PFSK-1 (cell line): ENCODE measurements at regions not wholly inside any gene's neighbourhood (a gene's known extent, or its start where the extent isn't known, plus 50 kb on each side); places are given as distances from the start of the nearest gene placed in this dataset.

Source experiments
- FOXP2 ChIP-seq: optimal IDR thresholded peaks from 2 replicates; pipeline ENCODE3; 2011; ENCODE audit warnings: borderline replicate concordance, control low read depth, inconsistent platforms; ENCODE audit not compliant: insufficient read depth; ENCODE audit errors: extremely low read length, extremely low read depth
- POLR2AphosphoS5 ChIP-seq: IDR thresholded peaks from 2 replicates; pipeline ENCODE4 v1.6.1; 2012; ENCODE audit warnings: low read depth, mild to moderate bottlenecking, control low read depth, low read length, moderate library complexity
- SIN3A ChIP-seq: IDR thresholded peaks from 2 replicates; pipeline ENCODE4 v1.6.1; 2012; ENCODE audit warnings: mild to moderate bottlenecking, low read length, moderate library complexity, borderline replicate concordance; ENCODE audit not compliant: insufficient read depth
- TAF1 ChIP-seq: IDR thresholded peaks from 2 replicates; pipeline ENCODE4 v1.6.1; 2012; ENCODE audit warnings: low read length, control low read depth, borderline replicate concordance; ENCODE audit not compliant: insufficient read depth
- TF ChIP-seq, protein P1 (sequence below), 2 experiments: IDR thresholded peaks; 2 replicates each; pipeline versions ENCODE4 v1.6.1 to v1.8.0; 2011 to 2012; ENCODE audit warnings: low read depth in 2 of 2, low read length in 2 of 2, control low read depth in 1 of 2, inconsistent platforms in 1 of 2, mild to moderate bottlenecking in 1 of 2, moderate library complexity in 1 of 2; ENCODE audit not compliant: insufficient read depth in 1 of 2

DNA sequence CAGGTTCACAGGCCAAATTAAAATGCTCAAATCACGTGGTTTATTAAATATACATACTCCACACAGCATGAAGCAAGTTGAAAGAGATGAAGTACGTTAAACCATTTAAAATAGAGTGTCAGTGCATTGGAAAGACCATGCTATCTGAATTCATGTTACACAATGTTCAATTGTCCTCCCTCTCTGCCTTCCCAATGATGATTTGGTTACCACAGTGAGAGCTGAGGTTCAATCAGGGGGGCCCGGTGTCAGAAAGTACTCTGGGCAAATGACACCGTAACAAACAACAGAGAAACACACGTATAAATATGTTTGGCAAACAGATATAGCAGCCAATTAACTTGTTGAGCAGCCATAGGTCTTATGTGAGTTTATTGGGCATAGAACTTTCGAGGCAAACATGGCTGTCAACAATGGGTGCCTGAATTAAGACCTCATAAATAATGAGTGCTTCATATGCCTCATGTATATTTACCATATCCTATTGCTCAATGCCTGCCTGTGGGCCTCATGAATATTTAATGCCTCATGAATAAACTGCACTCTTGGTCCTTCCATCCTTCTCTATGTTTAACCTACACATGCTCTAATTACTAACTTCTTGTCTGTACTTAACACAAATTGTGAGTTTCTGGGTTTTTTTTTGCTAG is 641.5 kb downstream of the PLOD2 start:
- TF ChIP-seq SIN3A (no peak), POLR2AphosphoS5 (no peak), FOXP2 (no peak), TAF1 (no peak)
- TF ChIP-seq, protein P1, sequence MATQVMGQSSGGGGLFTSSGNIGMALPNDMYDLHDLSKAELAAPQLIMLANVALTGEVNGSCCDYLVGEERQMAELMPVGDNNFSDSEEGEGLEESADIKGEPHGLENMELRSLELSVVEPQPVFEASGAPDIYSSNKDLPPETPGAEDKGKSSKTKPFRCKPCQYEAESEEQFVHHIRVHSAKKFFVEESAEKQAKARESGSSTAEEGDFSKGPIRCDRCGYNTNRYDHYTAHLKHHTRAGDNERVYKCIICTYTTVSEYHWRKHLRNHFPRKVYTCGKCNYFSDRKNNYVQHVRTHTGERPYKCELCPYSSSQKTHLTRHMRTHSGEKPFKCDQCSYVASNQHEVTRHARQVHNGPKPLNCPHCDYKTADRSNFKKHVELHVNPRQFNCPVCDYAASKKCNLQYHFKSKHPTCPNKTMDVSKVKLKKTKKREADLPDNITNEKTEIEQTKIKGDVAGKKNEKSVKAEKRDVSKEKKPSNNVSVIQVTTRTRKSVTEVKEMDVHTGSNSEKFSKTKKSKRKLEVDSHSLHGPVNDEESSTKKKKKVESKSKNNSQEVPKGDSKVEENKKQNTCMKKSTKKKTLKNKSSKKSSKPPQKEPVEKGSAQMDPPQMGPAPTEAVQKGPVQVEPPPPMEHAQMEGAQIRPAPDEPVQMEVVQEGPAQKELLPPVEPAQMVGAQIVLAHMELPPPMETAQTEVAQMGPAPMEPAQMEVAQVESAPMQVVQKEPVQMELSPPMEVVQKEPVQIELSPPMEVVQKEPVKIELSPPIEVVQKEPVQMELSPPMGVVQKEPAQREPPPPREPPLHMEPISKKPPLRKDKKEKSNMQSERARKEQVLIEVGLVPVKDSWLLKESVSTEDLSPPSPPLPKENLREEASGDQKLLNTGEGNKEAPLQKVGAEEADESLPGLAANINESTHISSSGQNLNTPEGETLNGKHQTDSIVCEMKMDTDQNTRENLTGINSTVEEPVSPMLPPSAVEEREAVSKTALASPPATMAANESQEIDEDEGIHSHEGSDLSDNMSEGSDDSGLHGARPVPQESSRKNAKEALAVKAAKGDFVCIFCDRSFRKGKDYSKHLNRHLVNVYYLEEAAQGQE (IDR thresholded peaks at IDR 0.05; ENCODE audit: insufficient read depth in 1 of 2, low read depth in 2 of 2, low read length in 2 of 2): no peak

DNA sequence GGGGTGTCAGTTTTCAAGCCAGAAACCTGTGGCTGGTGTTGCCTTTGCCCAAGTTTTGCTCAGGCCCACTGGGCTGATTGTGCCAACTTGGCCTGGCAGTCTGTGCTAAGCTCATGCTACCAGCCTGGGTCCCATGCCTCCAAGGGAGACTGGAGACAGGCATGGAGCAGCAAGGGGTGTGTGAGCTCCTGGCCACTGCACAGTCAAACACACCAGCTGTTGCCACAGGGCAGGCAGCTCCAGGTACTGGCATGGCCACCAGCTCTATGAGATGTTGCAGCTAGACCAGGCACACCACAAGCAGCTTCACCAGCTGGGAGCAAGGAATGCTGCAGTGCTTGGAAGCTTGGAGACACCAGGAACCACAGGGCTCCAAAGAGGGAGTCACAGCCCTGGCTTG is 638.8 kb downstream of the PLOD2 start:
- no peak for TF ChIP-seq POLR2AphosphoS5
- no peak for TF ChIP-seq FOXP2
- TF ChIP-seq, protein P1 (IDR thresholded peaks at IDR 0.05; ENCODE audit: insufficient read depth in 1 of 2, low read depth in 2 of 2, low read length in 2 of 2): no peak
- no peak for TF ChIP-seq TAF1
- no peak for TF ChIP-seq SIN3A

DNA sequence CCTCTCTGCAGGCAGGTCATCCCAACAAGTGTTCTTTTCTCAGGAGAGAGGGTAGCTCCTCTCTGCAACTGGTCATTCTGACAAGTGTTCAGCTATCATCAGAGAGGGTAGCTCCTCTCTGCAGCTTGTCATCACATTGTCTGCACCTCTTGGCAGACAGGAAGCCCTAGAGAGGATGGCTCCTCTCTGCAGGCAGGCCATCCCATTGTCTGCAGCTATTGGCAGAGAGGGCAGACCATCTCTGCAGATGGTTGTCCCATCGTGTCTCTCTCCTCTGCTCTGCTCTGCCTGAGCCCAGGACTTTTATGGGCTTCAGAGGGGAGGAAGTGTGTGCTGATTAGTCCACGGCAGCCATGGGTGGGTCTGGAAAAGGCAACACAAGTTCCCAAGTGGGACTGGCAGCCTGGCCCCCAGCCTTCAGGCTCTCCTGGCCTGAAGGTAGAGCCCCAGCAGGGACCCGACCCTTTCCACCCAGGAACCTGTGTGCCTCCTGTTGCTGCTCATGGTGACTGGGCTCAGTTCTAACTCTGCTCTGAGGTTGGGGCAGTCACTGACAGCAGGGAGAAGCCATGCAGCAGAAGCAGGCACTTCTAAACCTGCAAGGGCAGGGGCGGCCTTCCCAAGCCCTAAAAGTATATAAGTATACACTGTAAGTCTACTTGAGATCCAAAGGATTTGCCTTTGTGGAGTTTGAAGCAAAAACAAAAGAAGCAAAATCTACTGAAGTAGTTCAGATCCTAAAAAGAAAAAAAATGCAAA is 637.9 kb downstream of the PLOD2 start:
- TF ChIP-seq, protein P1 (IDR thresholded peaks at IDR 0.05; ENCODE audit: insufficient read depth in 1 of 2, low read depth in 2 of 2, low read length in 2 of 2): no peak
- TF ChIP-seq POLR2AphosphoS5 (no peak), FOXP2 (no peak), TAF1 (no peak), SIN3A (no peak)

DNA sequence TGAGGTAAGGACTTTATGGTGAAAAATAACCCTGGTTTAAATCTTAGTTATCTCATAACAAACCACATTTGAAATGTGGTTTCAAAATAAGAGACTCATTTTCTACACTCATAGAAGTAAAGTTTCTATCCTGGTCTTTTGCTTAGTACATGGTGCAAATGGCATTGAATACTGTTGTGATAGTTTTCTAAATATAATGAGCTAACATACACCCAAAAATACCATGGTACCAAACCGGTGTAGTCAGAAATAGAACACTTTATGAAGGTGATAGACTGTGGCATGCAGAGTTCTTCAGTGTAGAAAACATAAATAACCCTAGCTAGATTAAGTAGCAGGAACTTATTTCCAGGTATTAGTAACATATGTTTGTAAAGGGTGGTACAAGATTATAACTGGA is 629.4 kb downstream of the PLOD2 start:
- TF ChIP-seq SIN3A (no peak), FOXP2 (no peak)

DNA sequence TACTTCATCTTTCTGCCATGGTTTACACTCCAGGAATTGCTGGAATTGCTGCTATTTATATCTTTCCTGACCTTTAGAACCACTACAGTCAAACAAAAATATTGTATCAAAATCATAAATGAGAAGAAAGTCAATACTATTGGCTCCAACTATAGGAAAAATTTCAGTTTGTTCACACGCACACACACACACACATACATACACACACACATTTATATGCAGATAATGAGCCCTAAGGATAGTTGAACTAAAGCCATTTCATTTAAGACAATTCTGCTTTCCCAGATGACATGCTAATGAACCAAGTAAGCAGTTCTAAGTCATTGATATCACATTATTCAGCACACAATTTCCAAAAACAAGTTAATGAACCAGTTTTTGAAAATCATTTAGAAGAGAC is 627.3 kb downstream of the PLOD2 start:
- TF ChIP-seq SIN3A: no peak
- TF ChIP-seq FOXP2: no peak
- TF ChIP-seq POLR2AphosphoS5: no peak
- TF ChIP-seq, protein P1 (IDR thresholded peaks at IDR 0.05; ENCODE audit: insufficient read depth in 1 of 2, low read depth in 2 of 2, low read length in 2 of 2): no peak
- no peak for TF ChIP-seq TAF1
